CD14-positive monocyte (primary cell): ENCODE measurements at regions not wholly inside any gene's neighbourhood (a gene's known extent, or its start where the extent isn't known, plus 50 kb on each side); places are given as distances from the start of the nearest gene placed in this dataset.

Source experiments
- DNase-seq, 3 donors: peaks; one replicate each; pipeline ENCODE4 v3.0.0-alpha.2; 2011 to 2022
- H2AFZ ChIP-seq: 2 replicates; pipeline ENCODE4 v1.6.0; 2012; ENCODE audit warnings: mild to moderate bottlenecking, low read depth, low read length, inconsistent platforms; ENCODE audit not compliant: insufficient read depth, poor library complexity, severe bottlenecking
- H3K27ac ChIP-seq, 2 donors: 1 replicate in 1 of 2; 2 replicates in 1 of 2; pipeline ENCODE4 v1.5.1; 2012 to 2013; ENCODE audit warnings: low read length in 2 of 2, control low read depth in 1 of 2, inconsistent platforms in 1 of 2, low read depth in 1 of 2, mild to moderate bottlenecking in 1 of 2
- H3K27me3 ChIP-seq, 2 donors: one replicate each; pipeline versions ENCODE4 v1.6.0 to v1.6.1; 2011 to 2013; ENCODE audit warnings: low read length in 2 of 2; ENCODE audit not compliant: control insufficient read depth in 2 of 2, insufficient read depth in 2 of 2
- H3K36me3 ChIP-seq, 2 donors: replicated peaks in 1 of 2; 1 replicate in 1 of 2; 2 replicates in 1 of 2; pipeline versions ENCODE4 v1.5.1 to v1.6.1; 2012 to 2013; ENCODE audit warnings: low read length in 2 of 2, control low read depth in 1 of 2, inconsistent platforms in 1 of 2, mild to moderate bottlenecking in 1 of 2; ENCODE audit not compliant: insufficient read depth in 2 of 2, control insufficient read depth in 1 of 2
- H3K4me1 ChIP-seq, 2 donors: 1 replicate in 1 of 2; 2 replicates in 1 of 2; pipeline versions ENCODE4 v1.5.1 to v1.6.1; 2012 to 2013; ENCODE audit warnings: low read length in 2 of 2, control low read depth in 1 of 2, inconsistent platforms in 1 of 2, mild to moderate bottlenecking in 1 of 2, moderate library complexity in 1 of 2; ENCODE audit not compliant: insufficient read depth in 2 of 2, control insufficient read depth in 1 of 2
- H3K4me2 ChIP-seq: replicated peaks from 2 replicates; pipeline ENCODE3; 2012; ENCODE audit warnings: low read length, moderate library complexity, mild to moderate bottlenecking; ENCODE audit not compliant: poor library complexity, severe bottlenecking; ENCODE audit errors: extremely low read depth
- H3K4me3 ChIP-seq, 3 experiments: fragments of 200-600 bp in 1 of 3; sonication (generic) in 1 of 3; replicated peaks in 1 of 3; 1 replicate in 2 of 3; 2 replicates in 1 of 3; pipeline ENCODE4 v1.5.1; 2011 to 2013; ENCODE audit warnings: low read length in 3 of 3, mild to moderate bottlenecking in 3 of 3, control low read depth in 2 of 3, low read depth in 2 of 3, inconsistent platforms in 1 of 3, moderate library complexity in 1 of 3
- H3K79me2 ChIP-seq: 2 replicates; pipeline ENCODE4 v1.6.0; 2012; ENCODE audit warnings: mild to moderate bottlenecking, control low read depth, inconsistent platforms, low read length, moderate library complexity; ENCODE audit not compliant: insufficient read depth
- H3K9ac ChIP-seq: 2 replicates; pipeline ENCODE4 v1.6.0; 2017; ENCODE audit warnings: low read length, mild to moderate bottlenecking; ENCODE audit not compliant: insufficient read depth, poor library complexity, severe bottlenecking
- H3K9me3 ChIP-seq, 2 donors: replicated peaks in 1 of 2; 1 replicate in 1 of 2; 2 replicates in 1 of 2; pipeline versions ENCODE4 v1.5.1 to v1.6.1; 2012 to 2013; ENCODE audit warnings: low read length in 2 of 2, control low read depth in 1 of 2; ENCODE audit not compliant: control insufficient read depth in 1 of 2, insufficient read depth in 1 of 2
- H4K20me1 ChIP-seq: 2 replicates; pipeline ENCODE4 v1.6.0; 2012; ENCODE audit warnings: mild to moderate bottlenecking, low read length, control low read depth, moderate library complexity; ENCODE audit not compliant: insufficient read depth
- H3K27ac Mint-ChIP-seq, 7 donors: one replicate each; pipeline ENCODE4 v1.8.0; 2020; ENCODE audit warnings: mild to moderate bottlenecking in 7 of 7, mixed read lengths in 7 of 7, moderate library complexity in 6 of 7, inconsistent platforms in 2 of 7
- H3K27me3 Mint-ChIP-seq, 3 donors: one replicate each; pipeline ENCODE4 v1.8.0; 2021 to 2022; ENCODE audit warnings: low read depth in 3 of 3, mild to moderate bottlenecking in 3 of 3, mixed read lengths in 3 of 3, moderate library complexity in 3 of 3, inconsistent platforms in 1 of 3
- H3K36me3 Mint-ChIP-seq, 2 donors: one replicate each; pipeline ENCODE4 v1.8.0; 2020; ENCODE audit warnings: mixed read lengths in 2 of 2, inconsistent platforms in 1 of 2, mild to moderate bottlenecking in 1 of 2
- H3K4me1 Mint-ChIP-seq: one replicate; pipeline ENCODE4 v1.8.0; 2020; ENCODE audit warnings: mild to moderate bottlenecking, mixed read lengths
- H3K4me3 Mint-ChIP-seq, 2 donors: one replicate each; pipeline ENCODE4 v1.8.0; 2020; ENCODE audit warnings: mild to moderate bottlenecking in 2 of 2, mixed read lengths in 2 of 2, moderate library complexity in 1 of 2
- H3K9me3 Mint-ChIP-seq, 7 donors: one replicate each; pipeline ENCODE4 v1.8.0; 2020 to 2022; ENCODE audit warnings: mixed read lengths in 7 of 7, mild to moderate bottlenecking in 6 of 7, moderate library complexity in 6 of 7, inconsistent platforms in 2 of 7
- CTCF ChIP-seq: fragments of 200-600 bp; IDR thresholded peaks from one replicate; pipeline ENCODE4 v1.8.0; 2022; ENCODE audit warnings: antibody characterized with exemption, mild to moderate bottlenecking
- WGBS: methylation state at CpG from one replicate; pipeline ENCODE4 v1.1.5; 2013; ENCODE audit warnings: missing lambda C conversion rate; ENCODE audit not compliant: insufficient coverage; 5-methylcytosine and 5-hydroxymethylcytosine counted together
- intact Hi-C, 2 donors: fragments of 100-400 bp; cut with micrococcal nuclease; formaldehyde crosslinking; loops; one replicate each; pipeline versions ENCODE4 v1.15.0 to v1.15.1; 2023

- no peak overlapping the region for H3K4me3 ChIP-seq
- intact Hi-C loops = no loop called here
- no peaks in the 10 kb centered on the region for H3K27me3 ChIP-seq
- no peaks in the 10 kb centered on the region for H3K9me3 ChIP-seq
- no peaks in the 10 kb centered on the region for H3K36me3 Mint-ChIP-seq
- no peaks in the 10 kb centered on the region for H4K20me1 ChIP-seq
- H3K9me3 Mint-ChIP-seq = peaks cover 0 to 4% (median 0%) of the 10 kb centered on the region in 7 donors
- no peak for DNase-seq
- TF ChIP-seq CTCF = no peak
- H3K4me1 ChIP-seq = no peaks in the 10 kb centered on the region
- no peak overlapping the region for H3K4me2 ChIP-seq
- H2AFZ ChIP-seq = no peak overlapping the region
- H3K27ac ChIP-seq = no peak overlapping the region
- no CpG with 5 or more reads among the region's 3 CpGs for WGBS
- no peak overlapping the region for H3K4me3 Mint-ChIP-seq
- no peaks in the 10 kb centered on the region for H3K27me3 Mint-ChIP-seq
- H3K9ac ChIP-seq = no peak overlapping the region
- H3K79me2 ChIP-seq = no peaks in the 10 kb centered on the region
- no peak overlapping the region for H3K27ac Mint-ChIP-seq
- H3K4me1 Mint-ChIP-seq = no peaks in the 10 kb centered on the region
- no peaks in the 10 kb centered on the region for H3K36me3 ChIP-seq
These were observed 459.9 kb upstream of the AMOT start for GRCh38 chrX:113300580-113300979.

GRCh38 chrX:113297437-113297836 lies 456.8 kb upstream of the AMOT start:
- no peak overlapping the region for H2AFZ ChIP-seq
- no peak overlapping the region for H3K4me3 Mint-ChIP-seq
- H3K27ac Mint-ChIP-seq = no peak overlapping the region
- H3K36me3 Mint-ChIP-seq = no peaks in the 10 kb centered on the region
- H3K4me2 ChIP-seq = no peak overlapping the region
- H3K27me3 ChIP-seq = no peaks in the 10 kb centered on the region
- no peaks in the 10 kb centered on the region for H3K4me1 Mint-ChIP-seq
- no peak for TF ChIP-seq CTCF
- H3K4me1 ChIP-seq = no peaks in the 10 kb centered on the region
- H3K79me2 ChIP-seq = no peaks in the 10 kb centered on the region
- H3K9me3 Mint-ChIP-seq = peaks cover 0 to 3% (median 0%) of the 10 kb centered on the region in 7 donors
- H3K4me3 ChIP-seq = no peak overlapping the region
- H4K20me1 ChIP-seq = no peaks in the 10 kb centered on the region
- H3K9me3 ChIP-seq = no peaks in the 10 kb centered on the region
- no peak overlapping the region for H3K27ac ChIP-seq
- intact Hi-C loops = no loop called here
- no peak overlapping the region for H3K9ac ChIP-seq
- H3K36me3 ChIP-seq = no peaks in the 10 kb centered on the region
- DNase-seq = no peak
- no peaks in the 10 kb centered on the region for H3K27me3 Mint-ChIP-seq
